ENCODE measurements at regions not wholly inside any gene's neighbourhood (a gene's known extent, or its start where the extent isn't known, plus 50 kb on each side); places are given as distances from the start of the nearest gene placed in this dataset.

- ChIA-PET CTCF (no interaction called here), POLR2A (no interaction called here)
- Histone ChIP-seq H3K4me3 (ENCODE audit: low read depth, low read length) (no peak overlapping the region), H3K9me3 (no peaks in the 10 kb centered on the region), H3K4me1 (no peaks in the 10 kb centered on the region), H3K27me3 (replicated peaks; ENCODE audit: control insufficient read depth, insufficient read depth, low read length) (no peaks in the 10 kb centered on the region), H3K36me3 (ENCODE audit: control insufficient read depth, insufficient read depth, low read length) (no peaks in the 10 kb centered on the region)
- Mint-ChIP-seq H3K4me3 (ENCODE audit: unreplicated experiment) (no peak overlapping the region), H3K4me1 (ENCODE audit: low read depth, unreplicated experiment) (no peaks in the 10 kb centered on the region), H3K27ac (ENCODE audit: unreplicated experiment) (no peak overlapping the region), H3K36me3 (ENCODE audit: insufficient read depth, unreplicated experiment) (no peaks in the 10 kb centered on the region), H3K9me3 (ENCODE audit: unreplicated experiment) (no peaks in the 10 kb centered on the region), H3K27me3 (ENCODE audit: insufficient read depth, unreplicated experiment) (no peaks in the 10 kb centered on the region)
- TF ChIP-seq CTCF (IDR thresholded peaks at IDR 0.05; ENCODE audit: insufficient read depth in 1 of 2, low read depth in 1 of 2, low read length in 1 of 2, severe bottlenecking in 1 of 2, unreplicated experiment in 1 of 2) = no peak
- intact Hi-C loops (cut with micrococcal nuclease; ENCODE audit: unreplicated experiment) = no loop called here
- BruUV-seq (replicated peaks) = no TSS peak
- DNase-seq = no peak
Measured at GRCh38 chr2:225156853-225157451, 114.7 kb upstream of the DOCK10 start.

- H3K4me3 Mint-ChIP-seq (ENCODE audit: unreplicated experiment) = no peak overlapping the region
- no peaks in the 10 kb centered on the region for H3K36me3 Mint-ChIP-seq (ENCODE audit: insufficient read depth, unreplicated experiment)
- intact Hi-C loops (cut with micrococcal nuclease; ENCODE audit: unreplicated experiment) = no loop called here
- H3K9me3 ChIP-seq = no peaks in the 10 kb centered on the region
- H3K27me3 ChIP-seq (replicated peaks; ENCODE audit: control insufficient read depth, insufficient read depth, low read length) = no peaks in the 10 kb centered on the region
- no peaks in the 10 kb centered on the region for H3K4me1 Mint-ChIP-seq (ENCODE audit: low read depth, unreplicated experiment)
- H3K27ac Mint-ChIP-seq (ENCODE audit: unreplicated experiment) = no peak overlapping the region
- ChIA-PET POLR2A (no interaction called here), CTCF (no interaction called here)
- no TSS peak for BruUV-seq (replicated peaks)
- no peak for TF ChIP-seq CTCF (IDR thresholded peaks at IDR 0.05; ENCODE audit: insufficient read depth in 1 of 2, low read depth in 1 of 2, low read length in 1 of 2, severe bottlenecking in 1 of 2, unreplicated experiment in 1 of 2)
- no peaks in the 10 kb centered on the region for H3K36me3 ChIP-seq (ENCODE audit: control insufficient read depth, insufficient read depth, low read length)
- H3K27me3 Mint-ChIP-seq (ENCODE audit: insufficient read depth, unreplicated experiment) = no peaks in the 10 kb centered on the region
- no peaks in the 10 kb centered on the region for H3K9me3 Mint-ChIP-seq (ENCODE audit: unreplicated experiment)
- H3K4me1 ChIP-seq = no peaks in the 10 kb centered on the region
- no peak overlapping the region for H3K4me3 ChIP-seq (ENCODE audit: low read depth, low read length)
- DNase-seq = no peak
Measured at GRCh38 chr2:225140723-225141122, 98.5 kb upstream of the DOCK10 start.

- H3K9me3 Mint-ChIP-seq (ENCODE audit: unreplicated experiment) = no peaks in the 10 kb centered on the region
- no peaks in the 10 kb centered on the region for H3K27me3 Mint-ChIP-seq (ENCODE audit: insufficient read depth, unreplicated experiment)
- H3K27ac Mint-ChIP-seq (ENCODE audit: unreplicated experiment) = no peak overlapping the region
- H3K4me3 ChIP-seq (ENCODE audit: low read depth, low read length) = no peak overlapping the region
- no peak for DNase-seq
- BruUV-seq (replicated peaks) = no TSS peak
- ChIA-PET POLR2A (no interaction called here), CTCF (no interaction called here)
- TF ChIP-seq CTCF (IDR thresholded peaks at IDR 0.05; ENCODE audit: insufficient read depth in 1 of 2, low read depth in 1 of 2, low read length in 1 of 2, severe bottlenecking in 1 of 2, unreplicated experiment in 1 of 2) = no peak
- no peaks in the 10 kb centered on the region for H3K9me3 ChIP-seq
- H3K27me3 ChIP-seq (replicated peaks; ENCODE audit: control insufficient read depth, insufficient read depth, low read length) = no peaks in the 10 kb centered on the region
- no peak overlapping the region for H3K4me3 Mint-ChIP-seq (ENCODE audit: unreplicated experiment)
- no peaks in the 10 kb centered on the region for H3K4me1 ChIP-seq
- H3K36me3 Mint-ChIP-seq (ENCODE audit: insufficient read depth, unreplicated experiment) = no peaks in the 10 kb centered on the region
- no peaks in the 10 kb centered on the region for H3K4me1 Mint-ChIP-seq (ENCODE audit: low read depth, unreplicated experiment)
- intact Hi-C loops (cut with micrococcal nuclease; ENCODE audit: unreplicated experiment) = no loop called here
- H3K36me3 ChIP-seq (ENCODE audit: control insufficient read depth, insufficient read depth, low read length) = no peaks in the 10 kb centered on the region
Measured at GRCh38 chr2:225137971-225138370, 95.7 kb upstream of the DOCK10 start.
